Activated CD4-positive, alpha-beta T cell treated with anti-CD3 and anti-CD28 coated beads for 36 hours (primary cell): ENCODE measurements at regions not wholly inside any gene's neighbourhood (a gene's known extent, or its start where the extent isn't known, plus 50 kb on each side); places are given as distances from the start of the nearest gene placed in this dataset.

Experiments
- ATAC-seq: fragments of 200-7000 bp; cut with Tn5 transposase; one replicate; pipeline ENCODE4 v1.10.0; 2021; ENCODE audit warnings: mild to moderate bottlenecking, moderate library complexity
- CTCF ChIA-PET: fragments of 350-600 bp; sonication (Branson Sonifier 250); formaldehyde crosslinking; loops from one replicate; lab custom pipeline; 2021; ENCODE audit warnings: antibody characterized with exemption; lab: Charles Lee
- POLR2A ChIA-PET: fragments of 350-600 bp; sonication (Branson Sonifier 250); formaldehyde crosslinking; loops from one replicate; lab custom pipeline; 2021; ENCODE audit warnings: antibody characterized with exemption, inconsistent platforms; lab: Charles Lee
- DNase-seq: peaks from one replicate; pipeline ENCODE4 v3.0.0-alpha.2; 2020
- H3K27ac Mint-ChIP-seq: one replicate; pipeline ENCODE4 v1.8.0; 2021; ENCODE audit warnings: mixed read lengths
- H3K27me3 Mint-ChIP-seq: one replicate; pipeline ENCODE4 v1.8.0; 2021; ENCODE audit warnings: mixed read lengths
- H3K36me3 Mint-ChIP-seq: one replicate; pipeline ENCODE4 v1.8.0; 2021; ENCODE audit warnings: low read depth, mixed read lengths
- H3K4me1 Mint-ChIP-seq: one replicate; pipeline ENCODE4 v1.8.0; 2021; ENCODE audit warnings: mixed read lengths
- H3K4me3 Mint-ChIP-seq: one replicate; pipeline ENCODE4 v1.8.0; 2021; ENCODE audit warnings: mild to moderate bottlenecking, moderate library complexity, mixed read lengths
- H3K9me3 Mint-ChIP-seq: one replicate; pipeline ENCODE4 v1.8.0; 2021; ENCODE audit warnings: low read depth, mixed read lengths
- intact Hi-C, 2 experiments: fragments of 100-400 bp; cut with DNase I in 1 of 2; cut with micrococcal nuclease in 1 of 2; formaldehyde crosslinking; loops; one replicate each; pipeline versions ENCODE4 v1.14.2 to v1.15.1; 2022 to 2024; cut with DNase I, micrococcal nuclease

- Mint-ChIP-seq H3K27ac (peak overlapping the region; percentile 6), H3K4me1 (peaks cover 39% of the 10 kb centered on the region), H3K27me3 (peaks cover 7% of the 10 kb centered on the region), H3K36me3 (no peaks in the 10 kb centered on the region), H3K4me3 (no peak overlapping the region), H3K9me3 (no peaks in the 10 kb centered on the region)
- ChIA-PET POLR2A (interaction anchor here (0.6 to 1.2 kb wide), 2 partner anchors 72 to 93 kb away, joined by 3 read pairs; partner anchors contain the start of gene ID2), CTCF (interaction anchor here (0.7 kb wide), 2 partner anchors 365 to 1079 kb away, joined by 3 read pairs; no protein-coding TSS in a partner anchor)
- DNase-seq (no peak), ATAC-seq (no peak)
- intact Hi-C loops, result no loop called here
Observed at GRCh38 chr2:8587920-8588830, 93.7 kb upstream of the ID2 start.

- ChIA-PET CTCF (interaction anchor here (0.7 kb wide), 1 partner anchor 365 kb away, joined by 3 read pairs; no protein-coding TSS in a partner anchor), POLR2A (interaction anchor here (0.6 to 1.2 kb wide), 2 partner anchors 72 to 93 kb away, joined by 3 read pairs; partner anchors contain the start of gene ID2)
- H3K27ac Mint-ChIP-seq, result no peak overlapping the region
- intact Hi-C loops, result no loop called here
- DNase-seq (no peak), ATAC-seq (no peak)
- no peaks in the 10 kb centered on the region for H3K9me3 Mint-ChIP-seq
- peaks cover 7% of the 10 kb centered on the region for H3K27me3 Mint-ChIP-seq
- H3K4me1 Mint-ChIP-seq, result peaks cover 44% of the 10 kb centered on the region
- H3K36me3 Mint-ChIP-seq, result no peaks in the 10 kb centered on the region
- H3K4me3 Mint-ChIP-seq, result no peak overlapping the region
Observed at GRCh38 chr2:8588831-8589191, 93.0 kb upstream of the ID2 start.

GRCh38 chr2:8589721-8590120 is 92.1 kb upstream of the ID2 start:
- CTCF ChIA-PET, result no interaction called here
- intact Hi-C loops, result no loop called here
- Mint-ChIP-seq H3K36me3 (no peaks in the 10 kb centered on the region), H3K27me3 (peaks cover 6% of the 10 kb centered on the region), H3K9me3 (no peaks in the 10 kb centered on the region), H3K27ac (no peak overlapping the region), H3K4me1 (peaks cover 42% of the 10 kb centered on the region), H3K4me3 (no peak overlapping the region)
- POLR2A ChIA-PET, result no interaction called here
- ATAC-seq, result no peak
- no peak for DNase-seq

- no peak for ATAC-seq
- Mint-ChIP-seq H3K9me3 (no peaks in the 10 kb centered on the region), H3K36me3 (no peaks in the 10 kb centered on the region), H3K27me3 (peaks cover 5% of the 10 kb centered on the region), H3K4me1 (peaks cover 37% of the 10 kb centered on the region), H3K4me3 (no peak overlapping the region), H3K27ac (no peak overlapping the region)
- ChIA-PET CTCF (no interaction called here), POLR2A (no interaction called here)
- DNase-seq, result no peak
- intact Hi-C loops, result no loop called here
Observed at GRCh38 chr2:8590938-8591337, 90.9 kb upstream of the ID2 start.

GRCh38 chr2:8592736-8593135 is 89.1 kb upstream of the ID2 start:
- ChIA-PET CTCF (no interaction called here), POLR2A (no interaction called here)
- Mint-ChIP-seq H3K9me3 (no peaks in the 10 kb centered on the region), H3K4me3 (no peak overlapping the region), H3K36me3 (no peaks in the 10 kb centered on the region), H3K4me1 (peaks cover 27% of the 10 kb centered on the region), H3K27me3 (peaks cover 5% of the 10 kb centered on the region), H3K27ac (no peak overlapping the region)
- DNase-seq (no peak), ATAC-seq (no peak)
- intact Hi-C loops, result no loop called here

GRCh38 chr2:8593243-8593642 is 88.6 kb upstream of the ID2 start:
- no peak overlapping the region for H3K4me3 Mint-ChIP-seq
- H3K36me3 Mint-ChIP-seq, result no peaks in the 10 kb centered on the region
- peaks cover 24% of the 10 kb centered on the region for H3K4me1 Mint-ChIP-seq
- no peaks in the 10 kb centered on the region for H3K9me3 Mint-ChIP-seq
- intact Hi-C loops, result no loop called here
- ChIA-PET CTCF (no interaction called here), POLR2A (no interaction called here)
- ATAC-seq (no peak), DNase-seq (no peak)
- no peak overlapping the region for H3K27ac Mint-ChIP-seq
- peaks cover 5% of the 10 kb centered on the region for H3K27me3 Mint-ChIP-seq

- H3K36me3 Mint-ChIP-seq, result no peaks in the 10 kb centered on the region
- peak; percentile 55 for ATAC-seq
- intact Hi-C loops, result no loop called here
Observed at GRCh38 chr2:8594731-8595427, 87.0 kb upstream of the ID2 start.

GRCh38 chr2:8595428-8595805 is 86.4 kb upstream of the ID2 start:
- CTCF ChIA-PET, result interaction anchor here (0.7 kb wide), 1 partner anchor 11 kb away, joined by 3 read pairs; no protein-coding TSS in a partner anchor
- POLR2A ChIA-PET, result no interaction called here
- DNase-seq (no peak), ATAC-seq (no peak)
- intact Hi-C loops, result no loop called here
- Mint-ChIP-seq H3K36me3 (no peaks in the 10 kb centered on the region), H3K27me3 (peaks cover 5% of the 10 kb centered on the region), H3K27ac (no peak overlapping the region), H3K4me1 (peaks cover 15% of the 10 kb centered on the region), H3K9me3 (no peaks in the 10 kb centered on the region), H3K4me3 (no peak overlapping the region)

More at GRCh38 chr2:8594731-8595427, 87.0 kb upstream of the ID2 start:
- Mint-ChIP-seq H3K4me1 (peaks cover 15% of the 10 kb centered on the region), H3K9me3 (no peaks in the 10 kb centered on the region), H3K27me3 (peaks cover 5% of the 10 kb centered on the region), H3K27ac (peak overlapping the region; percentile 26), H3K4me3 (no peak overlapping the region)
- DNase-seq, result peak; percentile 56
- CTCF ChIA-PET, result interaction anchor here (0.6 to 0.7 kb wide), 2 partner anchors 23 to 864 kb away, joined by 3 read pairs; no protein-coding TSS in a partner anchor
- POLR2A ChIA-PET, result interaction anchor here (0.7 kb wide), 1 partner anchor 541 kb away, joined by 3 read pairs; no protein-coding TSS in a partner anchor

GRCh38 chr2:8595811-8596600 is 85.8 kb upstream of the ID2 start:
- ATAC-seq, result no peak
- no peak for DNase-seq
- intact Hi-C loops, result no loop called here
- no peak overlapping the region for H3K27ac Mint-ChIP-seq
- ChIA-PET POLR2A (no interaction called here), CTCF (interaction anchor here (0.7 kb wide), 1 partner anchor 11 kb away, joined by 3 read pairs; no protein-coding TSS in a partner anchor)
- H3K36me3 Mint-ChIP-seq, result no peaks in the 10 kb centered on the region
- no peak overlapping the region for H3K4me3 Mint-ChIP-seq
- peaks cover 15% of the 10 kb centered on the region for H3K4me1 Mint-ChIP-seq
- no peaks in the 10 kb centered on the region for H3K9me3 Mint-ChIP-seq
- H3K27me3 Mint-ChIP-seq, result peaks cover 5% of the 10 kb centered on the region

- Mint-ChIP-seq H3K4me3 (no peak overlapping the region), H3K4me1 (peaks cover 15% of the 10 kb centered on the region), H3K9me3 (no peaks in the 10 kb centered on the region), H3K27ac (no peak overlapping the region), H3K36me3 (no peaks in the 10 kb centered on the region), H3K27me3 (peaks cover 3% of the 10 kb centered on the region)
- ATAC-seq (no peak), DNase-seq (no peak)
- POLR2A ChIA-PET, result no interaction called here
- intact Hi-C loops, result no loop called here
- CTCF ChIA-PET, result no interaction called here
Observed at GRCh38 chr2:8597094-8597493, 84.8 kb upstream of the ID2 start.
